Parathyroid adenoma (tissue), 2 donors: ENCODE measurements at regions not wholly inside any gene's neighbourhood (a gene's known extent, or its start where the extent isn't known, plus 50 kb on each side); places are given as distances from the start of the nearest gene placed in this dataset.

Source experiments
- H2AFZ ChIP-seq: fragments of 300-600 bp; sonication (generic); one replicate; pipeline ENCODE4 v1.7.0; 2017; ENCODE audit warnings: antibody characterized with exemption, mild to moderate bottlenecking
- H3K27ac ChIP-seq: fragments of 300-600 bp; sonication (generic); one replicate; pipeline ENCODE4 v1.7.0; 2017
- H3K27me3 ChIP-seq: fragments of 300-600 bp; sonication (generic); one replicate; pipeline ENCODE4 v1.7.0; 2017; ENCODE audit warnings: low read length; ENCODE audit not compliant: control insufficient read depth, insufficient read depth
- H3K36me3 ChIP-seq: fragments of 300-600 bp; sonication (generic); one replicate; pipeline ENCODE4 v1.7.0; 2017; ENCODE audit warnings: low read length; ENCODE audit not compliant: control insufficient read depth, insufficient read depth
- H3K4me1 ChIP-seq: fragments of 300-600 bp; sonication (generic); one replicate; pipeline ENCODE4 v1.7.0; 2017; ENCODE audit warnings: control low read depth
- H3K4me2 ChIP-seq: fragments of 300-600 bp; sonication (generic); one replicate; pipeline ENCODE4 v1.7.0; 2017; ENCODE audit warnings: low read length
- H3K4me3 ChIP-seq: fragments of 300-600 bp; sonication (generic); one replicate; pipeline ENCODE4 v1.7.0; 2017; ENCODE audit warnings: low read depth, low read length
- H3K79me2 ChIP-seq: fragments of 300-600 bp; sonication (generic); one replicate; pipeline ENCODE4 v1.7.0; 2017; ENCODE audit warnings: control low read depth
- H3K9ac ChIP-seq: fragments of 300-600 bp; sonication (generic); one replicate; pipeline ENCODE4 v1.7.0; 2017; ENCODE audit warnings: mild to moderate bottlenecking
- H3K9me3 ChIP-seq: fragments of 300-600 bp; sonication (generic); one replicate; pipeline ENCODE4 v1.7.0; 2017; ENCODE audit warnings: low read length; ENCODE audit not compliant: control insufficient read depth
- TF ChIP-seq, protein P1 (sequence below): fragments of 300-600 bp; sonication (generic); IDR thresholded peaks from one replicate; pipeline ENCODE4 v1.7.0; 2017; ENCODE audit warnings: antibody characterized with exemption, mild to moderate bottlenecking
- donor health status: primary hyperparathyroidism.

DNA sequence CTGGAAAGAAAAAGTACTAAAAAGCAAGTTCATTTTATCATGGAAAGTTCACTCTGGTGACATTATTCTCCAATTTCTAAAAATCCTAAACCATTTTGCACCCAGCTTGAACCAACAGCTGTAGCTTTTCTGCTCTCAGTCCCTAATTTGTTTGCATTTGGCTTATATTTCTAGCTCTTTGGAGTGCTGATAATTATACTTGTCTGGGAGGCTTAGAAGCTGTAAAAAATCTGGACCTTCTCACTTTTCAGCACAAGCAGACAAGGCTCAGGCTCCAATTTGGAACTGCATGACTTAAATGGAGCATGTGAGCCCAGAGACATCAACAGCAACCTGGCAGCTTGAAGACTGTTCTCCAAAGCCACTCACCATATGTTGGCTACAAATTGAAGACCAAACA lies 170.9 kb upstream of the PCDH18 start:
- H3K36me3 ChIP-seq, result no peaks in the 10 kb centered on the region
- no peak overlapping the region for H3K4me3 ChIP-seq
- H3K27ac ChIP-seq, result no peak overlapping the region
- TF ChIP-seq, protein P1, sequence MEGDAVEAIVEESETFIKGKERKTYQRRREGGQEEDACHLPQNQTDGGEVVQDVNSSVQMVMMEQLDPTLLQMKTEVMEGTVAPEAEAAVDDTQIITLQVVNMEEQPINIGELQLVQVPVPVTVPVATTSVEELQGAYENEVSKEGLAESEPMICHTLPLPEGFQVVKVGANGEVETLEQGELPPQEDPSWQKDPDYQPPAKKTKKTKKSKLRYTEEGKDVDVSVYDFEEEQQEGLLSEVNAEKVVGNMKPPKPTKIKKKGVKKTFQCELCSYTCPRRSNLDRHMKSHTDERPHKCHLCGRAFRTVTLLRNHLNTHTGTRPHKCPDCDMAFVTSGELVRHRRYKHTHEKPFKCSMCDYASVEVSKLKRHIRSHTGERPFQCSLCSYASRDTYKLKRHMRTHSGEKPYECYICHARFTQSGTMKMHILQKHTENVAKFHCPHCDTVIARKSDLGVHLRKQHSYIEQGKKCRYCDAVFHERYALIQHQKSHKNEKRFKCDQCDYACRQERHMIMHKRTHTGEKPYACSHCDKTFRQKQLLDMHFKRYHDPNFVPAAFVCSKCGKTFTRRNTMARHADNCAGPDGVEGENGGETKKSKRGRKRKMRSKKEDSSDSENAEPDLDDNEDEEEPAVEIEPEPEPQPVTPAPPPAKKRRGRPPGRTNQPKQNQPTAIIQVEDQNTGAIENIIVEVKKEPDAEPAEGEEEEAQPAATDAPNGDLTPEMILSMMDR, result no peak
- H2AFZ ChIP-seq, result no peak overlapping the region
- no peak overlapping the region for H3K4me2 ChIP-seq
- H3K9ac ChIP-seq, result no peak overlapping the region
- H3K79me2 ChIP-seq, result no peaks in the 10 kb centered on the region
- H3K9me3 ChIP-seq, result no peaks in the 10 kb centered on the region
- H3K27me3 ChIP-seq, result no peaks in the 10 kb centered on the region
- no peaks in the 10 kb centered on the region for H3K4me1 ChIP-seq

DNA sequence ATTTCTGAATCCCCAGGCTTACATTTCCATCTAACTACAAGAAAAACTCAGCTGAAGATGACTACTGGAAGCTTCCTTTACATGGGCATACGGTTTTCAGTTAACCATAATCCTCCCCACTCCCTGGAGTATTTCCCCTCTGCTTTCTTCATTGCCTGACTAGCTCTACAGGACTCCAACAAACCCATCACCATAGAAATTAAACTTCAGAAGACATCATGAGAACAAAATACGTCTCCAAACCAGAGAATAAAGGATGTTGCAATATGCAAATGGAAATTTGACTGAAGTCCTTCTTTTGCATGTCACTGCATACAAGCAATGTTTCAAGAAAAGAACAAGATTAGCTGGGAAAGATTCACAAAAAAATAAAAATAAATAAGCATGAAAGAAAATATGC lies 170.2 kb upstream of the PCDH18 start:
- H3K27me3 ChIP-seq, result no peaks in the 10 kb centered on the region
- H3K36me3 ChIP-seq, result no peaks in the 10 kb centered on the region
- TF ChIP-seq, protein P1, result no peak
- no peaks in the 10 kb centered on the region for H3K79me2 ChIP-seq
- no peak overlapping the region for H3K27ac ChIP-seq
- no peak overlapping the region for H3K4me3 ChIP-seq
- H3K4me1 ChIP-seq, result no peaks in the 10 kb centered on the region
- no peaks in the 10 kb centered on the region for H3K9me3 ChIP-seq
- no peak overlapping the region for H3K9ac ChIP-seq
- H2AFZ ChIP-seq, result no peak overlapping the region
- no peak overlapping the region for H3K4me2 ChIP-seq

DNA sequence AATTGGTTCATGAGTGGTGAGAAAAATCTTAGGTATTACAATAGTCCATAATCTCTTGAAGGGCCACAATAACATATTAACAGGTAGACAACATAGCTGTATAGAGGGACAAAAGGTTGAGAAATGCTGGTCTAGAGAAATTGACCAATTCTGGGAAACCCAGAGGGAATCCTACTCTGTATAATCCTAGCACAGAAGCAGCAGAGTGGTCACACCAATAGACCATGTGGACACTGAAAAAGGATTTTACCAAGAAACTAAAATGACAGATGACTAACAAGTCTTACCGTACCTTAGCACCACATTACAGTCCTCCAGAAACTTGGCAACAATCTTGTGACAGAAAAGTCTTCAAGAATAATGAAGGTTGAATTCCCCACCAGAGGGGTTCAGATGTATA lies 169.1 kb upstream of the PCDH18 start:
- no peak overlapping the region for H3K27ac ChIP-seq

DNA sequence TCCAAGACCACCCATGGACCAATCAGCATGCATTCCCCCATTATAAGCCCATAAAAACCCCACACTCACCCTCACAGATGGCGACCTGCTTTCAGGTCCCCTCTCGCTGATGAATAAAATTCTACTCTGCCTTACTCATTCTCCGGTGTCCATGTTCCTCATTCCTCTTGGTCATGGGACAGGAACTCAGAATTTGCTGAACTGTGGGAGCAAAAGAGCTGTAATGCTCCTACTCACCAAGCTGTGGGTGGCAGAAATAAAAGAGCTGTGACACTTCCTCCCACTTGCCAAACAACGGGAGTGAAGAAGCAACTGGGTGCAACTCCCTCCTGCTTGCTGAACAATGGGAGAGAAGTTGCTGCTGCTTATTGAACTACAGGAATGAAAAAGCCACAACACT lies 168.5 kb upstream of the PCDH18 start:
- no peaks in the 10 kb centered on the region for H3K79me2 ChIP-seq
- TF ChIP-seq, protein P1, result no peak
- H3K4me3 ChIP-seq, result no peak overlapping the region
- no peak overlapping the region for H2AFZ ChIP-seq
- no peaks in the 10 kb centered on the region for H3K36me3 ChIP-seq
- H3K9me3 ChIP-seq, result no peaks in the 10 kb centered on the region
- no peak overlapping the region for H3K27ac ChIP-seq
- H3K4me1 ChIP-seq, result no peaks in the 10 kb centered on the region
- no peak overlapping the region for H3K9ac ChIP-seq
- no peaks in the 10 kb centered on the region for H3K27me3 ChIP-seq
- H3K4me2 ChIP-seq, result no peak overlapping the region

More for the DNA sequence above, 169.1 kb upstream of the PCDH18 start:
- TF ChIP-seq, protein P1, result no peak
- Histone ChIP-seq H3K27me3 (no peaks in the 10 kb centered on the region), H3K4me1 (no peaks in the 10 kb centered on the region), H3K4me3 (no peak overlapping the region), H3K79me2 (no peaks in the 10 kb centered on the region), H2AFZ (no peak overlapping the region), H3K9me3 (no peaks in the 10 kb centered on the region), H3K9ac (no peak overlapping the region), H3K36me3 (no peaks in the 10 kb centered on the region), H3K4me2 (no peak overlapping the region)

DNA sequence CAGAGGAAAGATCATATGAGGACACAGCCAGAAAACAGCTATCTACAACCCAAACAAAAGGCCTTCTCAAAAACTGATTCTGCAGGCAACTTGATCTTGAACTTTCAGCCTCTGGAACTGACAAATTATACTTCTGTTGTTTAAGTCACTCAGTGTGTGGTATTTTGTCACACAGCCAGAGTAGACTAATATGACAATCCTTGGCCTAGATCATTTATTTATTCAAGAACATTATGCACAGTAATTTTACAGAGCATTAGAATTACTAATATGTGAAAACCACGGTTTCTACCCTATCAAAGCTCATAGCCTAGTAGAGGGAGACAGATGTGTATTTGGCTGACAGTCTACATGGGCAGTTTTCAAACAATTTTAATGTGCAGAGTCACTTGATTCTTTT lies 167.8 kb upstream of the PCDH18 start:
- no peaks in the 10 kb centered on the region for H3K79me2 ChIP-seq
- no peaks in the 10 kb centered on the region for H3K36me3 ChIP-seq
- H3K9ac ChIP-seq, result no peak overlapping the region
- no peak overlapping the region for H2AFZ ChIP-seq
- H3K27me3 ChIP-seq, result no peaks in the 10 kb centered on the region
- no peak overlapping the region for H3K27ac ChIP-seq
- TF ChIP-seq, protein P1, result no peak
- H3K4me2 ChIP-seq, result no peak overlapping the region
- H3K4me3 ChIP-seq, result no peak overlapping the region
- no peaks in the 10 kb centered on the region for H3K9me3 ChIP-seq
- H3K4me1 ChIP-seq, result no peaks in the 10 kb centered on the region
